Activated T-cell treated with anti-CD3 and anti-CD28 coated beads, Interleukin-2, amount 50 U/mL, for 72 hours (primary cell): ENCODE measurements at regions not wholly inside any gene's neighbourhood (a gene's known extent, or its start where the extent isn't known, plus 50 kb on each side); places are given as distances from the start of the nearest gene placed in this dataset.
"Not testable (repeated sequence)": the region's sequence is repeated elsewhere in the genome, so short reads cannot be mapped to it uniquely, and the experiment has no call there.

ENCODE experiments used
- ATAC-seq, 2 donors: fragments of 150-1000 bp; cut with Tn5 transposase; replicated peaks in 1 of 2; 2 replicates each; pipeline ENCODE4 v1.10.0; 2021; ENCODE audit warnings: moderate library complexity in 2 of 2, mild to moderate bottlenecking in 1 of 2
- DNase-seq, 2 donors: peaks; one replicate each; pipeline ENCODE4 v3.0.0; 2021 to 2022; ENCODE audit warnings: mixed read lengths in 1 of 2
- H3K27ac Mint-ChIP-seq: one replicate; pipeline ENCODE4 v1.8.0; 2022; ENCODE audit warnings: mild to moderate bottlenecking, moderate library complexity, mixed read lengths
- H3K27me3 Mint-ChIP-seq: one replicate; pipeline ENCODE4 v1.8.0; 2022; ENCODE audit warnings: low read depth, mixed read lengths
- H3K36me3 Mint-ChIP-seq, 2 donors: one replicate each; pipeline ENCODE4 v1.8.0; 2022; ENCODE audit warnings: mixed read lengths in 2 of 2, mild to moderate bottlenecking in 1 of 2; ENCODE audit not compliant: insufficient read depth in 2 of 2
- H3K4me1 Mint-ChIP-seq: one replicate; pipeline ENCODE4 v1.8.0; 2022; ENCODE audit warnings: low read depth, mixed read lengths
- H3K4me3 Mint-ChIP-seq, 2 donors: one replicate each; pipeline ENCODE4 v1.8.0; 2022; ENCODE audit warnings: mild to moderate bottlenecking in 2 of 2, mixed read lengths in 2 of 2, moderate library complexity in 2 of 2
- H3K9me3 Mint-ChIP-seq, 2 donors: one replicate each; pipeline ENCODE4 v1.8.0; 2022; ENCODE audit warnings: mixed read lengths in 2 of 2

- no peak overlapping the region for H3K27ac Mint-ChIP-seq
- no peaks in the 10 kb centered on the region for H3K9me3 Mint-ChIP-seq
- DNase-seq (no peak), ATAC-seq (no peak)
- no peak overlapping the region for H3K4me3 Mint-ChIP-seq
- no peaks in the 10 kb centered on the region for H3K4me1 Mint-ChIP-seq
- H3K27me3 Mint-ChIP-seq = no peaks in the 10 kb centered on the region
- H3K36me3 Mint-ChIP-seq = no peaks in the 10 kb centered on the region
These were observed 1012.4 kb upstream of the GYPC start for GRCh38 chr2:125643585-125643984.

DNA sequence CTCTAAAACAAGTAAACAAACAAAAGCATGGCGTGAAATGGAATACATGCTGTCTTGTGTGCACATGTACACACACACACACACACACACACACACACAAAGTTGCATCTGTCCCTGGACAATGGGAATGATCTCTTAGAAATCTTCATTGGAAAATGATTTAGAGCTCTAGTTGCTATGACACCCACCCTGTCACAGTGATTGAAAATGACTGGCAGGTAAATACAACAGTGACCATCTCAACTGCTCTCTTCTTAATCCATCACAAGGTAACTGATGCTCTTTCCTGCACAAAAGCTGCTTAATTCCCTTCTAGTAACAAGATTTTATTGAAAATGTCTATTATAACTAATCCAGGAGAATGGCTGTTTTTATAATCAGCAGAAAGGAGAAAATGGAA is 1011.7 kb upstream of the GYPC start:
- DNase-seq (no peak), ATAC-seq (no peak)
- Mint-ChIP-seq H3K4me1 (no peaks in the 10 kb centered on the region), H3K36me3 (no peaks in the 10 kb centered on the region), H3K9me3 (peaks cover 0 to 2% of the 10 kb centered on the region in 2 donors), H3K4me3 (no peak overlapping the region), H3K27ac (no peak overlapping the region), H3K27me3 (no peaks in the 10 kb centered on the region)

DNA sequence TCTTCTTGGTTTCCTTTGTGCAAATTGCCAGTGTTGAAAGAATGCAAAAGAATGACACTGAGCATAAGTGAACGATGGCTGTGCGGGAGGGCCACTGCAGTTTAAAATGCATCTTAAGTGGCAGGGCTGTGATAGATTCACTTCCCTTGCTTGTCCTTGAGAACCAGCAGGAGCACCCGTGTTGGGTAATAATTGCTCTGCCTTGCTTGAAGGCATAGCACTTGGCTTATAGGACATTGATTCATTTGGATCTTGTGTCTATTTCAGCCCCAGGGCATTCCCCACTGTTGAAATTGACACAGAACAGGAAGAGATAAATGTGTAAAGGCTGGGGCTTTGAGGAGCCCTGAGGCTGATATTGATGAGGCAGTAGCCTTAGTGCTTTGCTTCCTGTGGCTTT is 1003.7 kb upstream of the GYPC start:
- Mint-ChIP-seq H3K27me3 (no peaks in the 10 kb centered on the region), H3K9me3 (peaks cover 2 to 10% of the 10 kb centered on the region in 2 donors), H3K4me3 (no peak overlapping the region), H3K27ac (no peak overlapping the region), H3K4me1 (no peaks in the 10 kb centered on the region), H3K36me3 (peaks cover 0 to 1% of the 10 kb centered on the region in 2 donors)
- DNase-seq (no peak), ATAC-seq (no peak)

DNA sequence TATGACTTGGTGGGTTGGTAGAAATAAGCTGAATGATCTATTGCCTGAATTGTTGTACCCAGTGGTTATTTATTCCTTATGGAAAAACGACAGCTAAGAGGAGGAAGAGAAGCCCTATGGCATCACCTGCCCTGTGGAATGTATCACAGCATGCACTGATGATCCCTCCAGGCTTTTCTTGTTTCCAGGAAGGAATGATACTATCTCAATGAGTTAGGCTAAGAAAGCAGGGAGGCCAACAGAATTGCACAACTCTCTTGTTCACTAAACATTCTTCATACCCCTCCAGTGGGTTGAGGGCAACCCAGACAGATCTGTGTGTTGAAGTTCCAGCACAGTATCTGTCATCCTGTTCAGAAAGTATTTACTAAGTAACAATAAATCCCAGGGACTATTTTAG is 1001.7 kb upstream of the GYPC start:
- no peak overlapping the region for H3K27ac Mint-ChIP-seq
- no peak for DNase-seq
- peaks cover 0 to 1% of the 10 kb centered on the region in 2 donors for H3K36me3 Mint-ChIP-seq
- H3K9me3 Mint-ChIP-seq = peaks cover 2 to 8% of the 10 kb centered on the region in 2 donors
- no peak overlapping the region for H3K4me3 Mint-ChIP-seq
- ATAC-seq = no peak
- no peaks in the 10 kb centered on the region for H3K27me3 Mint-ChIP-seq
- no peaks in the 10 kb centered on the region for H3K4me1 Mint-ChIP-seq

- no peak overlapping the region for H3K4me3 Mint-ChIP-seq
- DNase-seq = no peak
- no peak for ATAC-seq
- H3K9me3 Mint-ChIP-seq = peaks cover 4 to 14% of the 10 kb centered on the region in 2 donors
- H3K27me3 Mint-ChIP-seq = no peaks in the 10 kb centered on the region
- peaks cover 0 to 1% of the 10 kb centered on the region in 2 donors for H3K36me3 Mint-ChIP-seq
- H3K27ac Mint-ChIP-seq = no peak overlapping the region
- H3K4me1 Mint-ChIP-seq = no peaks in the 10 kb centered on the region
These were observed 999.8 kb upstream of the GYPC start for GRCh38 chr2:125656190-125656589.

GRCh38 chr2:125658583-125658982 is 997.4 kb upstream of the GYPC start:
- no peaks in the 10 kb centered on the region for H3K27me3 Mint-ChIP-seq
- no peak overlapping the region for H3K27ac Mint-ChIP-seq
- H3K36me3 Mint-ChIP-seq = peaks cover 0 to 1% of the 10 kb centered on the region in 2 donors
- no peaks in the 10 kb centered on the region for H3K4me1 Mint-ChIP-seq
- H3K9me3 Mint-ChIP-seq = peaks cover 2 to 9% of the 10 kb centered on the region in 2 donors
- no peak for ATAC-seq
- DNase-seq = no peak
- H3K4me3 Mint-ChIP-seq = no peak overlapping the region

DNA sequence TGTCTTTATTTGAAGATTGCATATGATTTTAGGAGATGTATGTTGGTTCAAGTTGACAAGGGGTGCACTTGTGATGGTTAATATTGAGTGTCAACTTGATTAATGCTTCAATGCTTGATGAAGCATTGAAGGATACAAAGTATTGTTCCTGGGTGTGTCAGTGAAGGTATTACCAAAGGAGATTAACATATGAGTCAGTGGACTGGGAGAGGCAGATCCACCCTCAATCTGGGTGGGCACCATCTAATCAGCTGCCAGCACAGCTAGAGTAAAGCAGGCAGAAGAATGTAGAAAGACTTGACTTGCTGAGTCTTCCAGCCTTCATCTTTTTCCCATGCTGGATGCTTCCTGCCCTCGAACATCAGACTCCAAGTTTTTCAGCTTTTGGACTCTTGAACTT is 995.6 kb upstream of the GYPC start:
- H3K27me3 Mint-ChIP-seq, H3K4me1 Mint-ChIP-seq, ATAC-seq, H3K36me3 Mint-ChIP-seq, H3K4me3 Mint-ChIP-seq, DNase-seq, H3K27ac Mint-ChIP-seq, H3K9me3 Mint-ChIP-seq: not testable (repeated sequence)

DNA sequence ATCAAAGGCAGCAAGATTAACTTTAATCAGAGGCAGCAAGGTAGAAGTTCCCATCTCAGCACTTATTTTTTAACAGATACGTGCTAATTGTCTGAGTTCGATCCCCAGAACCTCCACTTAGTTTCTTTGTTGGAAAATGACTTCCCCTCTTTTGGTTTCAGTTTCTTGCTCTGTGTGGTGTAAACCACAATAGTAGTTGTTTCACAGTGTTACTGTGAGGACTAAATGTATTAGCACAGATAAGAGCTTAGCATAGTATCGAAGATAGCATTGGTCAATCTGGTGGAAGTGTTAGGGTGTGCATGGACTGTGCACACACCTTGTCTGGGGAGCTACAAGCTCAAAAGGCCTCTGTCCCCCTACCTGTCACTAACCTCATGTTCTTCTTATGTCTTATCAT is 988.3 kb upstream of the GYPC start:
- Mint-ChIP-seq H3K4me3 (no peak overlapping the region), H3K36me3 (no peaks in the 10 kb centered on the region), H3K27me3 (no peaks in the 10 kb centered on the region)

DNA sequence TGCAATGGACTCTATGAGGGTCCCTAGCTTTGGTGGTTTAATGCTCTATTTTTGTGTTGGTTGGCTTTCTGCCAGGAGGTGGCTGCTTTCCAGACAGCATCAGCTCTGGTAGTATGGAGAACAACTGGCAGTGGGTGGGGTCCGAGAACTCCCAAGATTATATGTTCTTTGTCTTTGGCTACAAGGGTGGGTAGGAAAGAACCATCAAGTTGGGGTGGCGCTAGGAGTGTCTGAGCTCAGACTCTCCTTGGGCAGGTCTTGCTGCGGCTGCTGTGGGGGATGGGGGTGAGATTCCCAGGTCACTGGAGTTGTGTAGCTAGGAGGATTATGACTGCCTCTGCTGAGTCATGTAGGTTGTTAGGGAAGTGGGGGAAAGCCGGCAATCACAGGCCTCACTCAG is 976.1 kb upstream of the GYPC start:
- Mint-ChIP-seq H3K4me3 (no peak overlapping the region), H3K9me3 (peaks cover 7 to 8% of the 10 kb centered on the region in 2 donors), H3K4me1 (no peaks in the 10 kb centered on the region), H3K27ac (no peak overlapping the region), H3K27me3 (no peaks in the 10 kb centered on the region), H3K36me3 (peaks cover 0 to 2% of the 10 kb centered on the region in 2 donors)
- DNase-seq (no peak), ATAC-seq (no peak)

More for the DNA sequence above, 988.3 kb upstream of the GYPC start:
- DNase-seq = no peak
- Mint-ChIP-seq H3K27ac (no peak overlapping the region), H3K9me3 (peaks cover 2 to 3% of the 10 kb centered on the region in 2 donors), H3K4me1 (no peaks in the 10 kb centered on the region)
- ATAC-seq = no peak

DNA sequence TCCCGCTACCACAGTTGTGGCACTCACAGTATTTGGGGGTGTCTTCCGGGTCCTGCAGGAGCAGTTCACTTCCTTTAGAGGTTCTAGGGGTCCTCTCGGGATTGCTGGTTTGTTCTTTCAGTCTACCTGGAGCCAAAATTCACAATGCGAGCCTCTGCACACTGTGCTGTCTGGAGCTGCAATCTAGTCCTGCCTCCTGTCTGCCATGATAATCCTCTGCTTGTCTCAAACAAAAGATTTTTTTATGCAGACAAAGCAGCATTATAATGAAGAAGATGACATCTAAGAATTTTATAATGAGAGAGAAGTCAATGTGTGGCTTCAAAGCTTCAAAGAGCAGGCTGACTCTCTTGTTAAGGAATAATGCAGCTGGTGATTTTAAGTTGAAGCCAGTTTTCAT is 975.1 kb upstream of the GYPC start:
- peaks cover 0 to 2% of the 10 kb centered on the region in 2 donors for H3K36me3 Mint-ChIP-seq
- no peak overlapping the region for H3K27ac Mint-ChIP-seq
- H3K4me1 Mint-ChIP-seq = no peaks in the 10 kb centered on the region
- DNase-seq (no peak), ATAC-seq (no peak)
- H3K4me3 Mint-ChIP-seq = no peak overlapping the region
- H3K27me3 Mint-ChIP-seq = no peaks in the 10 kb centered on the region
- peaks cover 6 to 7% of the 10 kb centered on the region in 2 donors for H3K9me3 Mint-ChIP-seq

GRCh38 chr2:125681576-125681975 is 974.4 kb upstream of the GYPC start:
- peaks cover 5 to 7% of the 10 kb centered on the region in 2 donors for H3K9me3 Mint-ChIP-seq
- no peak overlapping the region for H3K27ac Mint-ChIP-seq
- no peaks in the 10 kb centered on the region for H3K4me1 Mint-ChIP-seq
- H3K36me3 Mint-ChIP-seq = peaks cover 0 to 2% of the 10 kb centered on the region in 2 donors
- no peak for ATAC-seq
- no peak overlapping the region for H3K4me3 Mint-ChIP-seq
- no peaks in the 10 kb centered on the region for H3K27me3 Mint-ChIP-seq
- no peak for DNase-seq

GRCh38 chr2:125681976-125682805 is 973.8 kb upstream of the GYPC start:
- Mint-ChIP-seq H3K4me3 (no peak overlapping the region), H3K36me3 (peaks cover 0 to 2% of the 10 kb centered on the region in 2 donors), H3K9me3 (peaks cover 4 to 5% of the 10 kb centered on the region in 2 donors), H3K27ac (no peak overlapping the region), H3K4me1 (no peaks in the 10 kb centered on the region), H3K27me3 (no peaks in the 10 kb centered on the region)
- no peak for ATAC-seq
- DNase-seq = no peak

DNA sequence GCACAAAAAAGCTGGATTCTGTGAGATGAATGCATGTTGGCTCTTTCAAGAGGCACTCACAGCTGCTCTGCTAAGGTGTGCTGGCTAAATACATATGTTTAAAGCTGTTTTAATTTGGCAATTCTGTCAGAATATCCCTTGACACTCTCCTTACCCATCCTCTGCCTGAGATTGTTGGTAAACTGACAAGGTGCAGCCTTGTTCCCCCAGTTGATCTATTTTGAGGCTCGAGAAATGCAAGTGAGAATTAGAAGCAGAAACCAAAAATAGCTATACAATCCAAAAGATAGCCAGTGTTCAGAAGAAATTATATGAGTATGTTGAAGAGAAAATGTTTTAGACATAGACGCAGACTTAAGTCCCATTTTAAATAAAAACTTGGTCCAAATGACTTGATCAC is 971.7 kb upstream of the GYPC start:
- Mint-ChIP-seq H3K4me3 (no peak overlapping the region), H3K27ac (no peak overlapping the region), H3K9me3 (peaks cover 2% of the 10 kb centered on the region in 2 donors), H3K4me1 (no peaks in the 10 kb centered on the region), H3K27me3 (no peaks in the 10 kb centered on the region), H3K36me3 (no peaks in the 10 kb centered on the region)
- ATAC-seq = no peak
- DNase-seq = no peak

GRCh38 chr2:125684932-125685331 is 971.0 kb upstream of the GYPC start:
- DNase-seq (no peak), ATAC-seq (no peak)
- Mint-ChIP-seq H3K27me3 (no peaks in the 10 kb centered on the region), H3K36me3 (no peaks in the 10 kb centered on the region), H3K27ac (no peak overlapping the region), H3K4me1 (no peaks in the 10 kb centered on the region), H3K4me3 (no peak overlapping the region), H3K9me3 (peaks cover 2% of the 10 kb centered on the region in 2 donors)
